Esophagus muscularis mucosa (tissue), 3 donors: ENCODE measurements at regions not wholly inside any gene's neighbourhood (a gene's known extent, or its start where the extent isn't known, plus 50 kb on each side); places are given as distances from the start of the nearest gene placed in this dataset.

Source experiments
- CTCF ChIP-seq, 3 experiments: fragments of 200-600 bp in 2 of 3; fragments of 450-650 bp in 1 of 3; sonication (generic) in 2 of 3; IDR thresholded peaks; one replicate each; pipeline ENCODE4 v1.5.1; 2017 to 2019; ENCODE audit warnings: antibody characterized with exemption in 3 of 3, mild to moderate bottlenecking in 2 of 3, moderate library complexity in 1 of 3
- EP300 ChIP-seq: sonication (generic); formaldehyde crosslinking; IDR thresholded peaks from one replicate; pipeline ENCODE4 v1.6.1; 2017; ENCODE audit warnings: antibody characterized with exemption

- TF ChIP-seq CTCF (IDR thresholded peaks at IDR 0.05), result no peak
- no peak for TF ChIP-seq EP300
Measured at GRCh38 chr2:104092886-104093285, 761.0 kb upstream of the POU3F3 start.
